HPDE6-E6E7 (cell line): ENCODE measurements at regions not wholly inside any gene's neighbourhood (a gene's known extent, or its start where the extent isn't known, plus 50 kb on each side); places are given as distances from the start of the nearest gene placed in this dataset.
"Not testable (repeated sequence)": the region's sequence is repeated elsewhere in the genome, so short reads cannot be mapped to it uniquely, and the experiment has no call there.

Experiments used
- DNase-seq: peaks from one replicate; pipeline ENCODE4 v3.0.0; 2011; ENCODE audit warnings: missing footprints; ENCODE audit errors: extremely low spot score

- no peak for DNase-seq
Observed at GRCh38 chr13:111586291-111586690, 265.8 kb downstream of the TEX29 start.

GRCh38 chr13:111587249-111587648 is 266.8 kb downstream of the TEX29 start:
- no peak for DNase-seq

- DNase-seq, result no peak
Observed at GRCh38 chr13:111589321-111589720, 268.9 kb downstream of the TEX29 start.

GRCh38 chr13:111589992-111590391 is 269.6 kb downstream of the TEX29 start:
- DNase-seq, result no peak

GRCh38 chr13:111590796-111591195 is 270.4 kb downstream of the TEX29 start:
- DNase-seq, result no peak

GRCh38 chr13:111593490-111593889 is 273.0 kb downstream of the TEX29 start:
- DNase-seq, result not testable (repeated sequence)

GRCh38 chr13:111594606-111595005 is 274.2 kb downstream of the TEX29 start:
- DNase-seq, result no peak

GRCh38 chr13:111595276-111595675 is 274.8 kb downstream of the TEX29 start:
- DNase-seq, result no peak

GRCh38 chr13:111595791-111596190 is 275.3 kb downstream of the TEX29 start:
- DNase-seq, result no peak

- no peak for DNase-seq
Observed at GRCh38 chr13:111597191-111597611, 276.8 kb downstream of the TEX29 start.

GRCh38 chr13:111597618-111598017 is 277.2 kb downstream of the TEX29 start:
- no peak for DNase-seq

GRCh38 chr13:111598747-111599146 is 278.3 kb downstream of the TEX29 start:
- DNase-seq, result no peak

GRCh38 chr13:111599791-111600190 is 279.3 kb downstream of the TEX29 start:
- DNase-seq, result no peak

- no peak for DNase-seq
Observed at GRCh38 chr13:111602874-111603273, 282.4 kb downstream of the TEX29 start.

- no peak for DNase-seq
Observed at GRCh38 chr13:111604097-111604496, 283.7 kb downstream of the TEX29 start.

GRCh38 chr13:111608556-111608955 is 288.1 kb downstream of the TEX29 start:
- no peak for DNase-seq

GRCh38 chr13:111609631-111610030 is 289.2 kb downstream of the TEX29 start:
- DNase-seq, result no peak

- no peak for DNase-seq
Observed at GRCh38 chr13:111610081-111610480, 289.6 kb downstream of the TEX29 start.

GRCh38 chr13:111610879-111611278 is 290.4 kb downstream of the TEX29 start:
- no peak for DNase-seq

- no peak for DNase-seq
Observed at GRCh38 chr13:111611651-111612050, 291.2 kb downstream of the TEX29 start.

- DNase-seq, result no peak
Observed at GRCh38 chr13:111612886-111613285, 292.4 kb downstream of the TEX29 start.

- no peak for DNase-seq
Observed at GRCh38 chr13:111614009-111614408, 293.6 kb downstream of the TEX29 start.

- no peak for DNase-seq
Observed at GRCh38 chr13:111614613-111615012, 294.2 kb downstream of the TEX29 start.

GRCh38 chr13:111616203-111616602 is 295.8 kb downstream of the TEX29 start:
- DNase-seq, result no peak

- no peak for DNase-seq
Observed at GRCh38 chr13:111620166-111620565, 299.7 kb downstream of the TEX29 start.
